ENCODE measurements at regions not wholly inside any gene's neighbourhood (a gene's known extent, or its start where the extent isn't known, plus 50 kb on each side); places are given as distances from the start of the nearest gene placed in this dataset.

DNA sequence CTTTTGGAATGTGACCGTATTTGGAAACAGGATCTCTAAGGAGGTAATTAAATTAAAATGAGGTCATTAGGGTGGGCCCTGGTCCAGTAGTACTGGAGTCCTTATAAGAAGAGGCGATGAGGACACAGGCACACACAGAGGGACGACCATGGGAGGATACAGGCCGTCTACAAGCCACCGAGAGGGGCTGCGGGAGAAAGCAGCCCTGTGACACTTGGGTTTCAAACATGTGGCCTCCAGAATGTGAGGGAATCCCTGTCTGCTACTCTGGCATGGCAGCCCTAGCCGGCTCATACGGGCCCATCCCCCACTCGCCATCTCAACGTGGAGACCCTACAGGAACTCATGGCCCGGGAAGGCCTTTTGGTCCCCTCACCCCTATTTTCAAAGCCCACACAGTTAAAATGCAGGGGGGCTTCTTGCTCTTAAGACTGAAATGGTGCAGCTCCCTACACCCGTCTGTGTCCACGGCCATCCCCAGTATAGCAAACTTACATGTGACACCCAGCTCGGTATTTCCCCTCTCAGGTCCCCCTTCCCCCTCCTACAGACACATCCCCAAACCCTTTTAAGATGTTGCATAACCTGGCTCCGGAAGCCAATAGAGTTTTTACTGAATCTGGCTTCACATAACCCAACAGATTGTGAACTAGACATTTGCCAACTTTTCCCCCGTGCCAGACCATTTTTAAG, 124.1 kb upstream of the TBL1X start:
- ChIA-PET POLR2A (no interaction called here), CTCF (interaction anchor here (1.1 kb wide), 1 partner anchor 369 kb away, joined by 3 read pairs; no protein-coding TSS in a partner anchor)
- no peaks in the 10 kb centered on the region for H3K9me3 ChIP-seq (ENCODE audit: control insufficient read depth, insufficient read depth, low read length)
- no peak overlapping the region for H3K4me3 ChIP-seq (ENCODE audit: low read depth, low read length)
- H3K27ac ChIP-seq (ENCODE audit: low read depth, low read length) = peak overlapping the region; percentile 82
- no peak for DNase-seq (ENCODE audit: low read depth, low spot score)
- TF ChIP-seq CTCF (IDR thresholded peaks at IDR 0.05; ENCODE audit: low read depth, low read length) = no peak
- H3K27me3 ChIP-seq (ENCODE audit: control insufficient read depth, insufficient read depth, low read length) = no peaks in the 10 kb centered on the region

- DNase-seq (ENCODE audit: low read depth, low spot score) = no peak
- TF ChIP-seq CTCF (IDR thresholded peaks at IDR 0.05; ENCODE audit: low read depth, low read length) = no peak
- ChIA-PET POLR2A (no interaction called here), CTCF (interaction anchor here (0.7 to 0.9 kb wide), 2 partner anchors 373 to 525 kb away, joined by 3 read pairs; no protein-coding TSS in a partner anchor)
- Histone ChIP-seq H3K27me3 (ENCODE audit: control insufficient read depth, insufficient read depth, low read length) (no peaks in the 10 kb centered on the region), H3K4me3 (ENCODE audit: low read depth, low read length) (peak overlapping the region; percentile 29), H3K9me3 (ENCODE audit: control insufficient read depth, insufficient read depth, low read length) (no peaks in the 10 kb centered on the region), H3K27ac (ENCODE audit: low read depth, low read length) (peak overlapping the region; percentile 82)
Observed at GRCh38 chrX:9341291-9342201, 123.3 kb upstream of the TBL1X start.

DNA sequence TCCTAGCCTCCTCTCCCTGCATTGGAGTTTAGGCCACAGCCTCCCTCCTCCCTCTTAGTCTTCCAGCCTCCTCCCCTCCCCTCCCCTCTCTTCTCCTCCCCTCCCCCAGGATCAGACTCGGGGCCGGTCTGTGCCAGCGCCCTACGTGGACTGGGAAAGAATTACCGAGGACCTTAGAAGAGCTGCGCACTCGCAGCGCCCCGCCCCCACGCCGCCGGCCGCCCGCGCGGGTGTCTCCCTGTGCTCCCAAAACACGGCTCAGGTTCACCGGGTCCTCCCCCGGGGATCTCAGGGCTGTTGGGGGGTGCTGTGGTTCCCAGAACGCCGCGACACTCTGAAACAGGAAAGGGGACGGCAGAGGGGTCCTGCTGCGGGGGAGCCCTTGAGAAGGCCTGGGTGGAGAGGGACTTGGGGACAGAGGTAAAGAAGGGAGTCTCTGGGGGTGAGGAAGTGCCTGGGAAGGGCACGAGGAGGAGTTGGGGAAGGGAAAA, 122.3 kb upstream of the TBL1X start:
- POLR2A ChIA-PET = interaction anchor here (0.6 to 0.7 kb wide), 3 partner anchors 8 to 241 kb away, joined by 3 to 6 read pairs (median 5); no protein-coding TSS in a partner anchor
- CTCF ChIA-PET = interaction anchor here (0.7 kb wide), 1 partner anchor 373 kb away, joined by 10 read pairs; no protein-coding TSS in a partner anchor
- no peak for TF ChIP-seq CTCF (IDR thresholded peaks at IDR 0.05; ENCODE audit: low read depth, low read length)

GRCh38 chrX:9343971-9344370, 120.9 kb upstream of the TBL1X start:
- no peaks in the 10 kb centered on the region for H3K27me3 ChIP-seq (ENCODE audit: control insufficient read depth, insufficient read depth, low read length)
- no peaks in the 10 kb centered on the region for H3K9me3 ChIP-seq (ENCODE audit: control insufficient read depth, insufficient read depth, low read length)
- no peak overlapping the region for H3K27ac ChIP-seq (ENCODE audit: low read depth, low read length)
- POLR2A ChIA-PET = no interaction called here
- no peak for DNase-seq (ENCODE audit: low read depth, low spot score)
- TF ChIP-seq CTCF (IDR thresholded peaks at IDR 0.05; ENCODE audit: low read depth, low read length) = no peak
- no peak overlapping the region for H3K4me3 ChIP-seq (ENCODE audit: low read depth, low read length)
- CTCF ChIA-PET = no interaction called here

More for the DNA sequence above, 122.3 kb upstream of the TBL1X start:
- DNase-seq (ENCODE audit: low read depth, low spot score) = no peak
- Histone ChIP-seq H3K27me3 (ENCODE audit: control insufficient read depth, insufficient read depth, low read length) (no peaks in the 10 kb centered on the region), H3K9me3 (ENCODE audit: control insufficient read depth, insufficient read depth, low read length) (no peaks in the 10 kb centered on the region), H3K4me3 (ENCODE audit: low read depth, low read length) (no peak overlapping the region), H3K27ac (ENCODE audit: low read depth, low read length) (no peak overlapping the region)

Data from AG04450 (cell line).